Endothelial cell of hepatic sinusoid (primary cell): ENCODE measurements at regions not wholly inside any gene's neighbourhood (a gene's known extent, or its start where the extent isn't known, plus 50 kb on each side); places are given as distances from the start of the nearest gene placed in this dataset.
"Not testable (repeated sequence)": the region's sequence is repeated elsewhere in the genome, so short reads cannot be mapped to it uniquely, and the experiment has no call there.

ENCODE experiments used
- in situ Hi-C: cut with HindIII; loops from 2 replicates; pipeline ENCODE4 v1.10.0; 2017; ENCODE audit warnings: low sequenced_read_pairs

- in situ Hi-C loops, result no loop called here
Measured at GRCh38 chr3:130800829-130801228, 54.2 kb upstream of the PIK3R4 start.

- in situ Hi-C loops, result no loop called here
Measured at GRCh38 chr3:130801473-130801872, 54.8 kb upstream of the PIK3R4 start.

GRCh38 chr3:130811557-130811956 is 64.9 kb upstream of the PIK3R4 start:
- in situ Hi-C loops, result no loop called here

- in situ Hi-C loops, result no loop called here
Measured at GRCh38 chr3:130814691-130815472, 68.3 kb upstream of the PIK3R4 start.

GRCh38 chr3:130816561-130817445 is 70.2 kb upstream of the PIK3R4 start:
- in situ Hi-C loops, result no loop called here

GRCh38 chr3:130818066-130818465 is 71.4 kb upstream of the PIK3R4 start:
- in situ Hi-C loops, result not testable (repeated sequence)

- in situ Hi-C loops, result no loop called here
Measured at GRCh38 chr3:130820976-130821375, 72.9 kb upstream of the ATP2C1 start.

GRCh38 chr3:130821806-130822205 is 72.1 kb upstream of the ATP2C1 start:
- in situ Hi-C loops, result no loop called here

- in situ Hi-C loops, result no loop called here
Measured at GRCh38 chr3:130823241-130823884, 70.5 kb upstream of the ATP2C1 start.

GRCh38 chr3:130823996-130824395 is 69.9 kb upstream of the ATP2C1 start:
- in situ Hi-C loops, result no loop called here

GRCh38 chr3:130825762-130826299 is 68.1 kb upstream of the ATP2C1 start:
- in situ Hi-C loops, result loop anchor here (5.0 kb wide), 1 partner anchor 44 kb away; no protein-coding TSS in a partner anchor

- in situ Hi-C loops, result loop anchor here (5.0 kb wide), 1 partner anchor 44 kb away; no protein-coding TSS in a partner anchor
Measured at GRCh38 chr3:130826516-130827182, 67.2 kb upstream of the ATP2C1 start.

- in situ Hi-C loops, result loop anchor here (5.0 kb wide), 1 partner anchor 45 kb away; no protein-coding TSS in a partner anchor
Measured at GRCh38 chr3:130827486-130827885, 66.4 kb upstream of the ATP2C1 start.

GRCh38 chr3:130828948-130829947 is 64.6 kb upstream of the ATP2C1 start:
- in situ Hi-C loops, result loop anchor here (5.0 kb wide), 1 partner anchor 47 kb away; no protein-coding TSS in a partner anchor

- in situ Hi-C loops, result no loop called here
Measured at GRCh38 chr3:130831719-130832400, 62.0 kb upstream of the ATP2C1 start.

- in situ Hi-C loops, result not testable (repeated sequence)
Measured at GRCh38 chr3:130832401-130832746, 61.5 kb upstream of the ATP2C1 start.

GRCh38 chr3:130834476-130834875 is 59.4 kb upstream of the ATP2C1 start:
- in situ Hi-C loops, result no loop called here

GRCh38 chr3:130835483-130835882 is 58.4 kb upstream of the ATP2C1 start:
- in situ Hi-C loops, result no loop called here
